ENCODE measurements at regions not wholly inside any gene's neighbourhood (a gene's known extent, or its start where the extent isn't known, plus 50 kb on each side); places are given as distances from the start of the nearest gene placed in this dataset.
A peak's percentile ranks its signal among the peaks of the same experiment; 100 is the strongest.

DNA sequence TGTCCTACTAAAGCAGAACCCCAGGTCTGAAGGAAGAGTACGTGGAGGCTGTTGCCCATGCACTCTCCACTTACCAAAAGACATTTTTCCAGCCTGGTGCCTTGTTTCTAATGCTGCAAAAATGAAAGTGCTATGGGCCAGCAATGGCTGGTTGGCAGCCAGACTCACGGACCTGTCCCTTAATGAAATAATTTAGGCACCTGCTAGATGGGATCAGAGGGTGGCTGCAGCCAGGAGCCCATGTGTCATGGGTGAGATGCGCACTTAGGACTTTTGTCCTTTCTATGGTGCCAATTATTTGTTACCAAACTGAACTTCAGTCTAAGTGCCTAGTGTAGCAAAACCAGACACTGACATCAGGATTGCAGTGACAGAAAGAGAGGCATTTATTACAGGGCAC is 276.3 kb downstream of the YTHDC2 start:
- DNase-seq (ENCODE audit: extremely low read depth, low read depth, low spot score): no peak

DNA sequence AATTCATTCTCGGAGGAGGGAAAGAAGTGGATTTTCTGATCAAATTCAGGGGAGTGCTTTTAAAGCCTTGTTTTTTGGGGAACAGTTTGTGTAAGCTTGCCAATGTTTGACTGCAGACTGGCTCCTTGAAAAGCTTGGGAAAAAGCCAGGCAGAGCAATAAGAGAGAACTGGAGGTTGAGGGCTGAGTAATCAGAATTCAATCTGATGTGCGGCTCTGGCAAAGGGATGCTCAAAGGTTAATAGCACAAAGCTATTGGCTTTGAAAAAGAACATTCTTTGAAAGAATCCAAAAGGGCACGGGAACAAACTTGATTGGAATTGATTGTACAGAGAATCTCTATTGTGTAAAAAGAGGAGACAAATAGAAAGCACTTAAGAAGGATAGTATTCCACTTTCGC is 279.3 kb downstream of the YTHDC2 start:
- no peak for DNase-seq (ENCODE audit: extremely low read depth, low read depth, low spot score)

- no peak for DNase-seq (ENCODE audit: extremely low read depth, low read depth, low spot score)
Observed at GRCh38 chr5:113794981-113795380, 281.5 kb downstream of the YTHDC2 start.

DNA sequence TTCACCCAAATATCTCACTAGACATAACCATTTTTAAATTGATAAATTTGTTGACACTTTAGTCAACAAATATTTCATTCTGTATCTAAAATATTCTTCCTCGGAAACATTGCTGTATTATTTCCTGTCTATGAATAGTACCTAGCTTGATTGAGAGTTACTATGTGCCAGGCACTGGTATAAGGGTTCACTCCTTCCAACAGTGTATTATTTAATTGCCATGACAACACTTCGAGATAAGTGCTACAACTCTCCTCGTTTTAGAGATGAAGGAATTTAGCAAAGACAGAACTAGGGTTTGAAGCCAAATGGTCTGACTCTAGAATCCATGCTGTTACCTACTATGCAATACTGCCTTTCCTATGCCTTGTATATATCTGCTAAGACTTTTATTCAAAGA is 287.2 kb downstream of the YTHDC2 start:
- DNase-seq (ENCODE audit: extremely low read depth, low read depth, low spot score): no peak

GRCh38 chr5:113804264-113804663 is 290.8 kb downstream of the YTHDC2 start:
- DNase-seq (ENCODE audit: extremely low read depth, low read depth, low spot score): no peak

DNA sequence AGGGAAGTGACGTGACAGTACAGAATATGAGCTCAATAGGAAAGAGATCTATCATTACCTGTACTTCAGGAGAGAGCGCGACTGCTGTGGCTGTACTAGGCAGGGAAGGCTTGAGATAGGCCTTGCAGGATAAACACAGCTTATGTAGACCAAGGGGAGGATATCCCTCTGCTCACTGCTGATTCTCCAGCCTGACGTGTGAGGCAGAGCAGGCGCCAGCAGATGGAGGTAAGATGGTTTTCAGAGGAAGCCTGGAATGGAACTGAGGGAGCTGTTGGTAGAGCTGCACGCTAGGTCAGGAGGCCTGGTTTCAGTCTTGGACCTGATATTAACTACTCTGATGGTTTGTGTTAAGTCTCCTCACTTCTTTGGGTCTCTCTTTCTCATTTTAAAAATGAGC is 291.4 kb downstream of the YTHDC2 start:
- no peak for DNase-seq (ENCODE audit: extremely low read depth, low read depth, low spot score)

DNA sequence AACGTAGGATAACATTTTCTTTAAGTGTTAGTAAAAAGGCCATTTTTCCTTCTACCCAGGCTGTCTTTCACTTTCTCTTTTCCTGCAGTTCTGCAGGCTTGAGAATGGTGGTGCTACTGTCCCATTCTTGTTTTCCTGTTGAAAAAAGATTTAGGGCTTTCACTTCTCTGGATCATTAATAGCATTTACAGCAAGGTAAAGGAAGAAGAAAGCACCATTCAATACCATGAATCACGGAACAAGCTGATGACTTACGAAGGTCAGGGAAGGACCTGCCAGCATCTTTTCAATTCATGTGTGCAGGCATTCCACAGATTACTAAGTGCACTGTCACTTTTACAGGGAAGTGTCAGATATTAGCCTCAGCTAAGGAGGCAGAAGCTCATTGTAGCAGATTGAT is 292.8 kb downstream of the YTHDC2 start:
- peak; percentile 27 for DNase-seq (ENCODE audit: extremely low read depth, low read depth, low spot score)

DNA sequence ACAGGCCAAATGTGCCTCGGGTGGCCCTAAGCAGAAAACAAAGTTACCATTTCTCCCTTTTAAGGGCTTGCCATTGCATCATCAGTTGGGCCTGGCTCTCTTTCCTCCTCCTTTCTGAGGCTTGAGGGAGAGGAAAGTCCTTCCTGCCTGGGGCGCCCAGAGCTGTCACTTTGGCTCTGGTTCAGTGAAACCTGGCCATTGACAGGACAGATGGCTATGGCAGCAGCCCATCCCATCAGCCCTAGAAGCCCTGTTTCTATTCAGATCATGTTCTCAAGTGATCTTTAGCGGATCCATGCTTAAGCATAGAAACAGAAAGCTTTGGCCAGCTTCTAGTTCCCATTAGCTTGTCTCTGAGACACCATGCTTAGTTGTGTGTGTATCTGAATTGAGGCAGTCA is 293.4 kb downstream of the YTHDC2 start:
- DNase-seq (ENCODE audit: extremely low read depth, low read depth, low spot score): no peak

DNA sequence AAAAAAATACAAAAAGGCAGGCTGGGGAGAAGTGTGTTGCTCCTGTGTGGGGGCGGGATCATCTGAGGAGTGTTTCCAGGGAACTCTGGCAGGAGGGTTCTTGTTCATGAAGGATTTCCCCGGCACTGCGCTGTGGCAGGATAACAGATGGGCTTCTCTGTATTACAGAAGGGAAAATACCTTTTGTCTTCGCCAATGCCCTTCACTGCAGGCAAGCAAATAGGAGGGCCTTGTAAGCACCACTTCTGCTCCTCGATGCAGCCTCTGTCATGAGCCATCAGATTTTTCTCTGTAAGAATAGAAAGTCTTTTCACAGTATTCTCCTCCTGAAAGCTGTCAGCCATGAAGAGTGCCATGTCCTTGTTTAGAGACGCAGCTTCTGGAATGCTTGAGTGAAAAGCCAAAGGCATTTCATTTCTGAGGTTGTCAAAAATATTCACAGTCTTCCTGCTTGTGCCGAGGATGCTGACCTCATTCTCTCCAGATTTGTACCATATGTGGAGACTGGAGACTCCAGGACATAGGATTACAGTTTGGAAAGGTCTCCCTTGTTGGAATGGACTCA is 294.0 kb downstream of the YTHDC2 start:
- DNase-seq (ENCODE audit: extremely low read depth, low read depth, low spot score): no peak

- DNase-seq (ENCODE audit: extremely low read depth, low read depth, low spot score): no peak
Observed at GRCh38 chr5:113808956-113809355, 295.5 kb downstream of the YTHDC2 start.

GRCh38 chr5:113809626-113810025 is 296.1 kb downstream of the YTHDC2 start:
- no peak for DNase-seq (ENCODE audit: extremely low read depth, low read depth, low spot score)

- no peak for DNase-seq (ENCODE audit: extremely low read depth, low read depth, low spot score)
Observed at GRCh38 chr5:113813466-113813865, 300.0 kb downstream of the YTHDC2 start.

- DNase-seq (ENCODE audit: extremely low read depth, low read depth, low spot score): no peak
Observed at GRCh38 chr5:113817683-113818082, 304.2 kb downstream of the YTHDC2 start.

GRCh38 chr5:113823696-113824095 is 310.2 kb downstream of the YTHDC2 start:
- DNase-seq (ENCODE audit: extremely low read depth, low read depth, low spot score): no peak

DNA sequence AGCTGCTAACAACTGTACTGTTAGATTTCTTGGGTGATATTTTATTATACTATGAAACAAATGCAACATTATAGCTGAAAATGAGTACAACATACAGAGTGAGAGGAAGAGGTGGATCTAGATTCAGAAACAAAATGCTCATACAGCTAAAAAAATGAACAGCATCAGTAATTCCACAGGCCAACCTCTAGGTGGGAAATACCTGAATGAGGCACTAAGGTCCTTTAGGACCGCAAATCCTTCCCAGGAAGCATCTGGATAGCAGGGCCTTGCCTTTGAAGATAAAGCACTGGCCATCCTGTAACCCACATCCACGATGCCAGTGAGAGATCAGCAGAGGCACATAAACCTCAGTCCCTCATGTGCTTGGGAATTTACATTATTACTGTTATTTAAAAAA is 310.8 kb downstream of the YTHDC2 start:
- DNase-seq (ENCODE audit: extremely low read depth, low read depth, low spot score): no peak

DNA sequence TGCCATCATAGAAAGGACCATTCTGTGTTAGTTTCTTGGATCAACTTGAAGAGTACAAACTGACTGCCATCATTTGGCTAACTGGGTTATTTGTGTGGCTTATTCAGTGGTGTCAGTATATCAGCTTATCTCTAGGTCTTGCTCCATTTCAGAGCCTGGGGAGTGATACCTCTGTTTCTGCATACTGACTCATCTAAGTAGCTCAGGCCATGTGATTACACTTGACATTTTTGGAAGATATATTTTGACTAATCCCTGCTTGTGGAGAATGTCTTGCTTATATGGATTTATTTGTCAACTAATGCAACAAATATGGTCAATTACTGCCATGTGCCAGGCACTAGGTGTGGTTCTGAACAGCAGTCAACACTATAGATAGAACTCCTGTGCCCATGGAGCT is 311.7 kb downstream of the YTHDC2 start:
- DNase-seq (ENCODE audit: extremely low read depth, low read depth, low spot score): no peak

DNA sequence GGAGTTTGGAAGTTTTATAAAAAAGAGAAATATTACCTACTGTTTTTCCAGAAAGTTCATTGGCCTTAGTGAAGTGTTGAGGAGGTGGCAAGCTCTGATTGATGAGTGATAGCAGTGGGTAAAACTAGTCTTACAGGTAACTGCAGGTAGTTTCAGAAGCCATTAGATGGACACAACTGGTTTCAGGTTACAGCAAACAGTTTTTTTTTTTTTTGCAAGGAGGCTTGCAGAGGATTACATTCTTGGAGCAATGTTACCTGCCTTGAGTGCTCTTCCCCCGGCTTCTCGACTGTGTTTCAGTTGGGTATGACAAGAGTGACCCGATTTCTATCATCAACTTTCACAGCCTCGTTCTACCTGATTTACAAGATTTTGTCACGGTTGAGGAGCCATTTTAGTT is 333.4 kb downstream of the YTHDC2 start:
- no peak for DNase-seq (ENCODE audit: extremely low read depth, low read depth, low spot score)

DNA sequence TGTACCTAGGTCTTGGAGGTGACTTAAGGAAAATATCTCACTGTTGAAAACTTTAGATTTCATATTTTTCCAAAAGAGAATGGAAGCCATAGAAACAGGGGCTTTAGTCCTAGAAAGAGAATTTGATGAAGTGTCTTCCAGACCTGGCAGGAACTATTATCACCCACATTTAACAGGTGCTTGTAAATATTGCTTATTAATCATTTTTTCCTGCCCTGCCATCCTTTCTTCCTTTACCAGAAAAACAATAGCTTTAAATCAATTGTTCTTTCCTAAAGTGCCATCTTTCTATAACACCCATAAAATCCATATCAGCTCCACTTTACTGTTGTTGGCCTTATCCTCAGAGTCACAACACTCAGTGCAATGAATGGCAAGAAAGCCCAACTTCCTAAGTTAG is 350.9 kb downstream of the YTHDC2 start:
- no peak for DNase-seq (ENCODE audit: extremely low read depth, low read depth, low spot score)

- DNase-seq (ENCODE audit: extremely low read depth, low read depth, low spot score): no peak
Observed at GRCh38 chr5:113866763-113867162, 353.3 kb downstream of the YTHDC2 start.

GRCh38 chr5:113869611-113870010 is 356.1 kb downstream of the YTHDC2 start:
- DNase-seq (ENCODE audit: extremely low read depth, low read depth, low spot score): no peak

GRCh38 chr5:113871972-113872371 is 358.5 kb downstream of the YTHDC2 start:
- no peak for DNase-seq (ENCODE audit: extremely low read depth, low read depth, low spot score)

GRCh38 chr5:113875096-113875495 is 361.6 kb downstream of the YTHDC2 start:
- no peak for DNase-seq (ENCODE audit: extremely low read depth, low read depth, low spot score)

DNA sequence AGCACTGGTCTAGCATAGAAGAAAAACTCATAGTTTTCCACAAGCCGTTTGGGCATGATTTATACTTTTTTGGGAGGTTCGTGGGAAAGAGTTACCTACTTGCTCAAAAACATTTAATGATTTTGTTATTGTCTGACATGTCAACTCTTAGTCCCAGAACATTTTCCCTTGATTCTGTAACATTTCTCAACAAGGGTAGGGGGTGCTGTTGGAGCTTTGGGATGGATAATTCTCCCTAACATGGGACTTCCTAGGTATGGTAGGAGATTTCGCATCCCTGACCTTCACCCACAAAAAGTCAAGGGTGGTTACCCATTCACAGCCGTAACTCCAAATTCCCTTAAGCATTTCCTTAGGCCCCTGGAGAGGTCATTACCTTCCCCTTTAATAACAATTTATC is 378.0 kb downstream of the YTHDC2 start:
- DNase-seq (ENCODE audit: extremely low read depth, low read depth, low spot score): no peak

DNA sequence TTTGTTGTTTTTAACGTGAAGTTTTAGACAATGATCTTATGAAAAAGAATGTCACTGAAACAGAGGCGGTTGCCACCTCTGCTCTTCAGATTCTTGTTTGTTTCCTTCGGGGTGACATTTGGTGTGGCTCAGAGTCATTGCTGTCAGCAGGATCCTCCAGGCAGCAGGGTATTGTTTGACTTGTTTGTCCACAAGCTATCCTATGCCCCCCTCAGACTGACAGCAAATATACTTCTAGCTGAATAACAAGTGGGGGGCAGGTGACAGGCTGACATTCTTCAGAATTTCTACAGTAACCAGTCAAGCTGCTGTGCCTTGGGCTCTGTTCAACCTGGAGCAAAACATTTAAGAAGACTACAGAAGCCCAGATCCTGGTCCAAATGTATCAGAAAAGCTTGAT is 383.3 kb downstream of the YTHDC2 start:
- DNase-seq (ENCODE audit: extremely low read depth, low read depth, low spot score): no peak
